ENCODE measurements at regions not wholly inside any gene's neighbourhood (a gene's known extent, or its start where the extent isn't known, plus 50 kb on each side); places are given as distances from the start of the nearest gene placed in this dataset.

DNA sequence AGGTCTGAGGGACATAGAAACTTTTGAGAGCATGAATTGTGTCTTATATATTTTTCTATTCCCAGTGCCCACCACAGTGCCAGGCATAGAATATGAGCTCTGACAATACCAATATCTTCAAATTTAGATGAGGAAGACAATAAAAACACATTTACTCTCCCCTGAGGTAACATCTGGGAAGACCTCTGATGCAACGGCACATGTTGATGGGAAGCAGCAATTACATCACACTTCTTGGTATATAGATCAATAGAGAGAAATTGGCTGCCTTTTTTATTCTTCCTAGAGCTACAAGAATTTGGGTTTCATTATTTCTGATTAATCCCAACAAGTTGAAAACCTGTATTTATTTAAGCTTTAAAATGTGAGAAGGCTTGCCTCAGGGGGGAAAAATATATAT lies 67.4 kb upstream of the SMAD1 start:
- TF ChIP-seq RAD21 (IDR thresholded peaks at IDR 0.05; ENCODE audit: low read depth): no peak
- TF ChIP-seq YY1 (IDR thresholded peaks at IDR 0.05; ENCODE audit: low read depth): no peak
- TF ChIP-seq REST (IDR thresholded peaks at IDR 0.05; ENCODE audit: low read depth): no peak
- TF ChIP-seq TAF1 (IDR thresholded peaks at IDR 0.05; ENCODE audit: low read depth): no peak
- TF ChIP-seq MAX (IDR thresholded peaks at IDR 0.05): no peak
- no peak for TF ChIP-seq EGR1 (IDR thresholded peaks at IDR 0.05)
- no peak for TF ChIP-seq CEBPB (IDR thresholded peaks at IDR 0.05)
- no peak for TF ChIP-seq EP300 (IDR thresholded peaks at IDR 0.05; ENCODE audit: borderline replicate concordance)
- no peak for TF ChIP-seq ZBTB7A (IDR thresholded peaks at IDR 0.05; ENCODE audit: low read depth)

Data from Ishikawa (cell line).